ENCODE measurements at regions not wholly inside any gene's neighbourhood (a gene's known extent, or its start where the extent isn't known, plus 50 kb on each side); places are given as distances from the start of the nearest gene placed in this dataset.

DNA sequence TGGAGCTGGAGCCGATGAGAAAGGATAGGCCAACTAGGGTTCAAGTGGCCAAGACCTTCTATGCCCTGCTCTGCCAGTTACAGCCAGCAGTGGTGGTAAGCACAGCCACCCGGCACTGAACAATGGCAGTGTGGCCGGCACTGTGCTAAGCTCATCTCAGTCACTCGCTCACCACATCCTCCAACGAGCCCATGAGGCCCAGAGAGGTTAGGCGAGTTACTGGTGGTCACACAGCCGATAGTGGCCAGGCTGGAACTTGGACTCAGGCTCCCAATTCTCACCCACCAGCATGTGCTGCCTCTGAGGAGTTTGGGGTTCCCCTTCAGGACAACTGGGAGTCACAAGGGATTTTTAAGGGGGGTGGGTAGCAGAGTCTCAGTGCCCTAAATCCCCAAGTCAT lies 66.4 kb downstream of the IGLL1 start:
- TF ChIP-seq, protein P1, sequence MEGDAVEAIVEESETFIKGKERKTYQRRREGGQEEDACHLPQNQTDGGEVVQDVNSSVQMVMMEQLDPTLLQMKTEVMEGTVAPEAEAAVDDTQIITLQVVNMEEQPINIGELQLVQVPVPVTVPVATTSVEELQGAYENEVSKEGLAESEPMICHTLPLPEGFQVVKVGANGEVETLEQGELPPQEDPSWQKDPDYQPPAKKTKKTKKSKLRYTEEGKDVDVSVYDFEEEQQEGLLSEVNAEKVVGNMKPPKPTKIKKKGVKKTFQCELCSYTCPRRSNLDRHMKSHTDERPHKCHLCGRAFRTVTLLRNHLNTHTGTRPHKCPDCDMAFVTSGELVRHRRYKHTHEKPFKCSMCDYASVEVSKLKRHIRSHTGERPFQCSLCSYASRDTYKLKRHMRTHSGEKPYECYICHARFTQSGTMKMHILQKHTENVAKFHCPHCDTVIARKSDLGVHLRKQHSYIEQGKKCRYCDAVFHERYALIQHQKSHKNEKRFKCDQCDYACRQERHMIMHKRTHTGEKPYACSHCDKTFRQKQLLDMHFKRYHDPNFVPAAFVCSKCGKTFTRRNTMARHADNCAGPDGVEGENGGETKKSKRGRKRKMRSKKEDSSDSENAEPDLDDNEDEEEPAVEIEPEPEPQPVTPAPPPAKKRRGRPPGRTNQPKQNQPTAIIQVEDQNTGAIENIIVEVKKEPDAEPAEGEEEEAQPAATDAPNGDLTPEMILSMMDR (conservative IDR thresholded peaks at IDR 0.05; ENCODE audit: low read depth, low read length) = no peak
- H3K79me2 ChIP-seq (ENCODE audit: insufficient read depth, low read depth) = no peaks in the 10 kb centered on the region
- H4K20me1 ChIP-seq (ENCODE audit: insufficient read depth) = no peaks in the 10 kb centered on the region
- H3K4me2 ChIP-seq = no peak overlapping the region
- H3K36me3 ChIP-seq (ENCODE audit: insufficient read depth) = no peaks in the 10 kb centered on the region
- no peak overlapping the region for H3K4me3 ChIP-seq (IDR thresholded peaks at IDR 0.05; ENCODE audit: insufficient read depth, low read depth, low read length)
- H3K27ac ChIP-seq = no peak overlapping the region
- H3K27me3 ChIP-seq (ENCODE audit: insufficient read depth, low read depth) = no peaks in the 10 kb centered on the region
- no peaks in the 10 kb centered on the region for H3K4me1 ChIP-seq (ENCODE audit: low read depth, poor library complexity, severe bottlenecking)
- no peak overlapping the region for H2AFZ ChIP-seq (ENCODE audit: low read depth)
- H3K9ac ChIP-seq = no peak overlapping the region

DNA sequence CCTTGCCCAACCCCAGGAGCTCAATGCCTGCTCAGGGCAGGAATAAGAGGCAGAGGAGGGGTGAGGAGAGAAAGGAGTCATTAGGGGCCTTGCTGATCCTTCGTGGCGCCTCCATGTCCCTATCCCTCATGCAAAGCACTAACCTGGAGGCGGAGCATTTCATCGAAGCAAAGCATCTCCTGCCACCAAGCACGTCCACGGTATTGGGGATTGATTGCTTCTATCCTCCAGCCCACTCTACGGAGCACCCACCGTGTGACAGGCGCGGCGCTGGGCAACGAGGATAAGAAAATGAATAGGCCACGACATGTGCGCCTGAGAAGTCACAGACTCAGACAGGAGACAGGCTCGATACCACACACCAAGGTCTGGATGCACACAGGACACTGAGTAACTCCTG lies 67.0 kb downstream of the IGLL1 start:
- TF ChIP-seq, protein P1 (conservative IDR thresholded peaks at IDR 0.05; ENCODE audit: low read depth, low read length) = no peak
- Histone ChIP-seq H3K27me3 (ENCODE audit: insufficient read depth, low read depth) (no peaks in the 10 kb centered on the region), H3K4me2 (no peak overlapping the region), H4K20me1 (ENCODE audit: insufficient read depth) (no peaks in the 10 kb centered on the region), H3K4me3 (IDR thresholded peaks at IDR 0.05; ENCODE audit: insufficient read depth, low read depth, low read length) (no peak overlapping the region), H2AFZ (ENCODE audit: low read depth) (no peak overlapping the region), H3K4me1 (ENCODE audit: low read depth, poor library complexity, severe bottlenecking) (no peaks in the 10 kb centered on the region), H3K36me3 (ENCODE audit: insufficient read depth) (no peaks in the 10 kb centered on the region), H3K79me2 (ENCODE audit: insufficient read depth, low read depth) (no peaks in the 10 kb centered on the region), H3K27ac (no peak overlapping the region), H3K9ac (no peak overlapping the region)

DNA sequence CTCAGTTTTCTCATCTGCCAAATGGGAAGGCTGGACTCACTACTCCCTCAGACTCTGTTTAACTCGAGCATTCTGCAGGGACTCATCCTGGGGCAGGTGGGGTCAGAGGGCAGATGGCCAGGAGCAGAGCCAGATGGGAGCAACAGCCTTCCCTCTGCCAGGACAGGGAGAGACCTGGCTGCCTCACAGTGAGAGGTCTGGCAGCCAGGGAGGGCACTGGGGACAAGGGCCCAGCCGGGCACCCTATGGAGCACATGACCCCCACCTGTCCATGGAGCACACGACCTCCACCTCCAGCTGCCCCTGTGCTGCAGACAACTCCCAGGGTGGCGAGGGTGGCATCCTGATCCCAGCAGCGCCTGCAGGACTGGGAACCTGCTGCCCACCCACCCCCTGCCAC lies 67.4 kb downstream of the IGLL1 start:
- Histone ChIP-seq H4K20me1 (ENCODE audit: insufficient read depth) (no peaks in the 10 kb centered on the region), H3K79me2 (ENCODE audit: insufficient read depth, low read depth) (no peaks in the 10 kb centered on the region), H3K4me2 (no peak overlapping the region), H3K27me3 (ENCODE audit: insufficient read depth, low read depth) (no peaks in the 10 kb centered on the region), H3K9ac (no peak overlapping the region), H3K36me3 (ENCODE audit: insufficient read depth) (no peaks in the 10 kb centered on the region), H3K4me3 (IDR thresholded peaks at IDR 0.05; ENCODE audit: insufficient read depth, low read depth, low read length) (no peak overlapping the region), H2AFZ (ENCODE audit: low read depth) (no peak overlapping the region), H3K27ac (no peak overlapping the region), H3K4me1 (ENCODE audit: low read depth, poor library complexity, severe bottlenecking) (no peaks in the 10 kb centered on the region)
- TF ChIP-seq, protein P1 (conservative IDR thresholded peaks at IDR 0.05; ENCODE audit: low read depth, low read length) = no peak

DNA sequence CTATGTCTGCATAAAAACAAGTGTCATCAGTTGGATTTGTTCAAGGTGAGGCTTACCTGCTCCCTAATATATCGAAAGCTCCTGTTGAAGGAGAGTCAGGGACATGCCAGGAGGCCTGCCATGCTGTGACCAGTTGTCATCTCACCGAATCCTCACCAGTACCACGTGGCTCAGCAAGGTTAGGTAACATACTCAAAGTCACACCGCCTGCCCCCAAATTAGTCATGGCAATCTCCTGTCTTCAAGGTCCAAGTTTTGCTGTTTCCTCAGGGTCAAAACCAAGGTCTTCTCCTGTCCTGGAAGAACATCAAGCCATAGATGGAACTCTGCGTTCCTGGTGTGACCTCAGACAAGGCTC lies 67.8 kb downstream of the IGLL1 start:
- no peak overlapping the region for H2AFZ ChIP-seq (ENCODE audit: low read depth)
- no peaks in the 10 kb centered on the region for H4K20me1 ChIP-seq (ENCODE audit: insufficient read depth)
- no peak overlapping the region for H3K4me2 ChIP-seq
- H3K79me2 ChIP-seq (ENCODE audit: insufficient read depth, low read depth) = no peaks in the 10 kb centered on the region
- no peaks in the 10 kb centered on the region for H3K36me3 ChIP-seq (ENCODE audit: insufficient read depth)
- no peak overlapping the region for H3K4me3 ChIP-seq (IDR thresholded peaks at IDR 0.05; ENCODE audit: insufficient read depth, low read depth, low read length)
- TF ChIP-seq, protein P1 (conservative IDR thresholded peaks at IDR 0.05; ENCODE audit: low read depth, low read length) = no peak
- no peak overlapping the region for H3K9ac ChIP-seq
- H3K27ac ChIP-seq = no peak overlapping the region
- H3K27me3 ChIP-seq (ENCODE audit: insufficient read depth, low read depth) = no peaks in the 10 kb centered on the region
- H3K4me1 ChIP-seq (ENCODE audit: low read depth, poor library complexity, severe bottlenecking) = no peaks in the 10 kb centered on the region
